GM12878 (cell line): ENCODE measurements at regions not wholly inside any gene's neighbourhood (a gene's known extent, or its start where the extent isn't known, plus 50 kb on each side); places are given as distances from the start of the nearest gene placed in this dataset.

ENCODE experiments used
- ATAC-seq: fragments of 200-7000 bp; cut with Tn5 transposase; 3 replicates; pipeline ENCODE4 v1.9.1; 2020; ENCODE audit warnings: mild to moderate bottlenecking, moderate library complexity
- BruUV-seq: library from RNA; stranded (reverse); fragments of 400-500 nt; replicated peaks from 2 replicates; lab custom pipeline; 2021; lab: Mats Ljungman, UMichigan
- CTCF ChIA-PET: fragments of 300-600 bp; sonication (Branson Sonifier 250); formaldehyde crosslinking; extraction: SDS; loops from one replicate; lab custom pipeline; 2021; ENCODE audit warnings: inconsistent platforms; lab: Yijun Ruan, JAX
- POLR2A ChIA-PET: fragments of 350-600 bp; formaldehyde crosslinking; extraction: SDS; loops from one replicate; lab custom pipeline; 2021; ENCODE audit warnings: inconsistent platforms; lab: Charles Lee
- RAD21 ChIA-PET: fragments of 300-600 bp; sonication (Branson Sonifier 250); formaldehyde crosslinking; loops from one replicate; lab custom pipeline; 2023; ENCODE audit warnings: antibody characterized with exemption; ENCODE audit not compliant: unreplicated experiment; lab: Charles Lee
- SMC1A ChIA-PET: fragments of 300-600 bp; sonication (Branson Sonifier 250); formaldehyde crosslinking; loops from one replicate; lab custom pipeline; 2023; ENCODE audit not compliant: unreplicated experiment, uncharacterized antibody; lab: Charles Lee
- DNase-seq: peaks from one replicate; pipeline ENCODE4 v3.0.0-alpha.2; 2011; ENCODE audit warnings: low read depth, low spot score
- FAIRE-seq: peaks from 3 replicates; lab custom pipeline; 2011; peaks lifted over from hg19 to GRCh38; lab: Jason Lieb, UNC
- H2AFZ ChIP-seq: 2 replicates; pipeline ENCODE4 v1.6.0; 2011; ENCODE audit warnings: low read depth, low read length, control low read depth; ENCODE audit not compliant: control insufficient read depth
- H3K27ac ChIP-seq: 2 replicates; pipeline ENCODE4 v1.5.1; 2011; ENCODE audit warnings: control low read depth; ENCODE audit not compliant: control insufficient read depth, insufficient read depth
- H3K27me3 ChIP-seq, 2 experiments: replicated peaks in 1 of 2; 2 replicates each; pipeline versions ENCODE4 v1.6.0 to v1.6.1; 2011; ENCODE audit warnings: low read length in 1 of 2; ENCODE audit not compliant: control insufficient read depth in 2 of 2, insufficient read depth in 2 of 2
- H3K36me3 ChIP-seq, 2 experiments: 2 replicates each; pipeline ENCODE4 v1.5.1; 2011; ENCODE audit warnings: low read length in 1 of 2; ENCODE audit not compliant: control insufficient read depth in 2 of 2, insufficient read depth in 2 of 2
- H3K4me1 ChIP-seq: 2 replicates; pipeline ENCODE4 v1.6.1; 2011; ENCODE audit warnings: mild to moderate bottlenecking, low read length, moderate library complexity, mixed read lengths; ENCODE audit not compliant: control insufficient read depth, insufficient read depth
- H3K4me2 ChIP-seq: 2 replicates; pipeline ENCODE4 v1.6.0; 2011; ENCODE audit warnings: control low read depth; ENCODE audit not compliant: control insufficient read depth, insufficient read depth
- H3K4me3 ChIP-seq: fragments of 200-600 bp; sonication (generic); 2 replicates; pipeline ENCODE4 v1.5.1; 2016
- H3K79me2 ChIP-seq: 2 replicates; pipeline ENCODE4 v1.6.0; 2011; ENCODE audit warnings: low read length; ENCODE audit not compliant: control insufficient read depth, insufficient read depth
- H3K9ac ChIP-seq: 2 replicates; pipeline ENCODE4 v1.8.0; 2011; ENCODE audit warnings: low read length, control low read depth, mixed read lengths; ENCODE audit not compliant: control insufficient read depth, insufficient read depth
- H3K9me3 ChIP-seq: replicated peaks from 3 replicates; pipeline ENCODE4 v1.5.1; 2011; ENCODE audit warnings: mild to moderate bottlenecking, low read length; ENCODE audit not compliant: control insufficient read depth, insufficient read depth
- H4K20me1 ChIP-seq: 2 replicates; pipeline ENCODE4 v1.6.0; 2011; ENCODE audit not compliant: control insufficient read depth, insufficient read depth
- CREB1 ChIP-seq: IDR thresholded peaks from 2 replicates; pipeline ENCODE4 v1.6.1; 2012; ENCODE audit warnings: low read depth, mild to moderate bottlenecking, inconsistent platforms
- EZH2 ChIP-seq: IDR thresholded peaks from 2 replicates; pipeline ENCODE4 v1.6.1; 2012; ENCODE audit warnings: low read depth, mild to moderate bottlenecking, control low read depth, inconsistent platforms, low read length, borderline replicate concordance; ENCODE audit not compliant: control insufficient read depth
- FOS ChIP-seq: IDR thresholded peaks from 3 replicates; pipeline ENCODE4 v1.6.1; 2011; ENCODE audit warnings: borderline replicate concordance; ENCODE audit not compliant: insufficient read length; ENCODE audit errors: extremely low read depth
- HDAC6 ChIP-seq: fragments of 200-600 bp; sonication (generic); IDR thresholded peaks from one replicate; pipeline ENCODE4 v1.8.0; 2017; ENCODE audit warnings: antibody characterized with exemption; ENCODE audit not compliant: unreplicated experiment
- NFYB ChIP-seq: IDR thresholded peaks from 2 replicates; pipeline ENCODE4 v1.6.1; 2011; ENCODE audit warnings: low read depth, mild to moderate bottlenecking, low read length, improper control_type of control experiment, moderate library complexity; ENCODE audit not compliant: insufficient read depth
- RBBP5 ChIP-seq: fragments of 200-600 bp; sonication (generic); conservative IDR thresholded peaks from 2 replicates; pipeline ENCODE4 v1.6.1; 2016
- SIN3A ChIP-seq: IDR thresholded peaks from 2 replicates; pipeline ENCODE4 v1.6.1; 2012; ENCODE audit warnings: low read depth, low read length, improper control_type of control experiment
- SPI1 ChIP-seq: IDR thresholded peaks from 2 replicates; pipeline ENCODE4 v1.6.1; 2011; ENCODE audit warnings: low read depth, mild to moderate bottlenecking, low read length, moderate library complexity, borderline replicate concordance; ENCODE audit not compliant: insufficient read depth
- USF1 ChIP-seq: IDR thresholded peaks from 2 replicates; pipeline ENCODE4 v1.6.1; 2011; ENCODE audit warnings: borderline replicate concordance, low read depth, mild to moderate bottlenecking, moderate library complexity, mixed read lengths, low read length; ENCODE audit not compliant: insufficient read depth; ENCODE audit errors: extremely low read length
- WGBS: methylation state at CpG from one replicate; pipeline ENCODE4 v1.1.6; 2016; ENCODE audit warnings: low lambda C conversion rate; ENCODE audit not compliant: insufficient replicate concordance, insufficient coverage; ENCODE audit errors: missing lambda C conversion rate; 5-methylcytosine and 5-hydroxymethylcytosine counted together
- in situ Hi-C: fragments of 300-500 bp; cut with MboI; formaldehyde crosslinking; loops from 9 replicates; pipeline ENCODE4 v1.14.3; 2018; ENCODE audit warnings: mixed read lengths
- intact Hi-C: fragments of 100-400 bp; cut with micrococcal nuclease; formaldehyde crosslinking; loops from one replicate; pipeline ENCODE4 v1.14.2; 2022; ENCODE audit not compliant: unreplicated experiment

GRCh38 chr4:155569960-155570515, 96.6 kb upstream of the GUCY1A1 start:
- H3K9me3 ChIP-seq: no peaks in the 10 kb centered on the region
- WGBS: 6% methylated on average over 4 of the region's 4 CpGs
- FAIRE-seq (no peak), ATAC-seq (no peak), DNase-seq (no peak)
- no TSS peak for BruUV-seq
- no peaks in the 10 kb centered on the region for H3K79me2 ChIP-seq
- no peak overlapping the region for H3K9ac ChIP-seq
- TF ChIP-seq CREB1 (no peak), FOS (no peak), USF1 (no peak), RBBP5 (no peak), NFYB (no peak), EZH2 (no peak), SPI1 (no peak), HDAC6 (no peak), SIN3A (no peak)
- no peak overlapping the region for H3K4me3 ChIP-seq
- no peak overlapping the region for H3K27ac ChIP-seq
- SMC1A ChIA-PET: interaction anchor here (1.1 to 1.4 kb wide), 3 partner anchors 16 to 69 kb away, joined by 3 to 5 read pairs (median 3); no protein-coding TSS in a partner anchor
- RAD21 ChIA-PET: interaction anchor here (1.0 kb wide), 1 partner anchor 40 kb away, joined by 4 read pairs; no protein-coding TSS in a partner anchor
- H3K27me3 ChIP-seq: no peaks in the 10 kb centered on the region
- no peak overlapping the region for H2AFZ ChIP-seq
- H3K36me3 ChIP-seq: no peaks in the 10 kb centered on the region
- H4K20me1 ChIP-seq: no peaks in the 10 kb centered on the region
- POLR2A ChIA-PET: no interaction called here
- intact Hi-C loops (no loop called here), in situ Hi-C loops (no loop called here)
- CTCF ChIA-PET: interaction anchor here (0.7 kb wide), 2 partner anchors 17 to 495 kb away, joined by 3 read pairs; no protein-coding TSS in a partner anchor
- no peak overlapping the region for H3K4me2 ChIP-seq
- H3K4me1 ChIP-seq: no peaks in the 10 kb centered on the region
